Sigmoid colon (tissue), 4 donors: ENCODE measurements at regions not wholly inside any gene's neighbourhood (a gene's known extent, or its start where the extent isn't known, plus 50 kb on each side); places are given as distances from the start of the nearest gene placed in this dataset.

Experiments
- CTCF ChIP-seq, 4 experiments: fragments of 450-650 bp in 3 of 4; fragments of 200-600 bp in 1 of 4; IDR thresholded peaks; one replicate each; pipeline ENCODE4 v1.5.1; 2016 to 2019; ENCODE audit warnings: antibody characterized with exemption in 4 of 4, mild to moderate bottlenecking in 3 of 4, moderate library complexity in 2 of 4
- EP300 ChIP-seq, 4 donors: sonication (generic); formaldehyde crosslinking; IDR thresholded peaks; one replicate each; pipeline ENCODE4 v1.6.1; 2017; ENCODE audit warnings: antibody characterized with exemption in 4 of 4
- POLR2A ChIP-seq, 2 donors: fragments of 450-650 bp; IDR thresholded peaks; one replicate each; pipeline ENCODE4 v1.6.1; 2016; ENCODE audit warnings: antibody characterized with exemption in 2 of 2, mild to moderate bottlenecking in 2 of 2, moderate library complexity in 2 of 2
- POLR2AphosphoS5 ChIP-seq, 4 donors: sonication (generic); formaldehyde crosslinking; IDR thresholded peaks; one replicate each; pipeline ENCODE4 v1.6.1; 2017; ENCODE audit warnings: antibody characterized with exemption in 4 of 4

DNA sequence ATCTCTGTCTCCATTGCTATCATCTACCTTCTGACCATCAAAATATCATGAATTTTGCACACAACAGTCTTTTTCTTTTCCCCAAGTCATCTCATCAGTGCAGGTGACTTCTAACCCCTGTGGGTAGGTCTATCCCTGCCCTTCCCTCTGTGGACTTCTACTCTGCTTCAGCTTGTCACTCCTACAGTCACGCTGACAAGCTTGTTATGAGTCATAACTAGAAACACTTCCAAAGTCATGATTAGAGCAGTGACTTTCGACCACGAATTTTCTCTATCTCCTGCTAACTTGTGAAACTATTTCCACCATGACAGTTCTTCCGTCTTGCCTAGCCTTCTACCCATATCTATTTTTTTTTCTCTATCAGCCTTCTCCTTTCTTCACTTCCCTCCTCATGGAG lies 343.7 kb upstream of the ARGLU1 start:
- no peak for TF ChIP-seq CTCF (IDR thresholded peaks at IDR 0.05)
- no peak for TF ChIP-seq EP300 (IDR thresholded peaks at IDR 0.05)
- TF ChIP-seq POLR2AphosphoS5 (IDR thresholded peaks at IDR 0.05), result no peak
- no peak for TF ChIP-seq POLR2A (IDR thresholded peaks at IDR 0.05)
